CD14-positive monocyte (primary cell): ENCODE measurements at regions not wholly inside any gene's neighbourhood (a gene's known extent, or its start where the extent isn't known, plus 50 kb on each side); places are given as distances from the start of the nearest gene placed in this dataset.

Source experiments
- DNase-seq, 3 donors: peaks; one replicate each; pipeline ENCODE4 v3.0.0-alpha.2; 2011 to 2022
- H2AFZ ChIP-seq: 2 replicates; pipeline ENCODE4 v1.6.0; 2012; ENCODE audit warnings: mild to moderate bottlenecking, low read depth, low read length, inconsistent platforms; ENCODE audit not compliant: insufficient read depth, poor library complexity, severe bottlenecking
- H3K27ac ChIP-seq, 2 donors: 1 replicate in 1 of 2; 2 replicates in 1 of 2; pipeline ENCODE4 v1.5.1; 2012 to 2013; ENCODE audit warnings: low read length in 2 of 2, control low read depth in 1 of 2, inconsistent platforms in 1 of 2, low read depth in 1 of 2, mild to moderate bottlenecking in 1 of 2
- H3K27me3 ChIP-seq, 2 donors: one replicate each; pipeline versions ENCODE4 v1.6.0 to v1.6.1; 2011 to 2013; ENCODE audit warnings: low read length in 2 of 2; ENCODE audit not compliant: control insufficient read depth in 2 of 2, insufficient read depth in 2 of 2
- H3K36me3 ChIP-seq, 2 donors: replicated peaks in 1 of 2; 1 replicate in 1 of 2; 2 replicates in 1 of 2; pipeline versions ENCODE4 v1.5.1 to v1.6.1; 2012 to 2013; ENCODE audit warnings: low read length in 2 of 2, control low read depth in 1 of 2, inconsistent platforms in 1 of 2, mild to moderate bottlenecking in 1 of 2; ENCODE audit not compliant: insufficient read depth in 2 of 2, control insufficient read depth in 1 of 2
- H3K4me1 ChIP-seq, 2 donors: 1 replicate in 1 of 2; 2 replicates in 1 of 2; pipeline versions ENCODE4 v1.5.1 to v1.6.1; 2012 to 2013; ENCODE audit warnings: low read length in 2 of 2, control low read depth in 1 of 2, inconsistent platforms in 1 of 2, mild to moderate bottlenecking in 1 of 2, moderate library complexity in 1 of 2; ENCODE audit not compliant: insufficient read depth in 2 of 2, control insufficient read depth in 1 of 2
- H3K4me2 ChIP-seq: replicated peaks from 2 replicates; pipeline ENCODE3; 2012; ENCODE audit warnings: low read length, moderate library complexity, mild to moderate bottlenecking; ENCODE audit not compliant: poor library complexity, severe bottlenecking; ENCODE audit errors: extremely low read depth
- H3K4me3 ChIP-seq, 3 experiments: fragments of 200-600 bp in 1 of 3; sonication (generic) in 1 of 3; replicated peaks in 1 of 3; 1 replicate in 2 of 3; 2 replicates in 1 of 3; pipeline ENCODE4 v1.5.1; 2011 to 2013; ENCODE audit warnings: low read length in 3 of 3, mild to moderate bottlenecking in 3 of 3, control low read depth in 2 of 3, low read depth in 2 of 3, inconsistent platforms in 1 of 3, moderate library complexity in 1 of 3
- H3K79me2 ChIP-seq: 2 replicates; pipeline ENCODE4 v1.6.0; 2012; ENCODE audit warnings: mild to moderate bottlenecking, control low read depth, inconsistent platforms, low read length, moderate library complexity; ENCODE audit not compliant: insufficient read depth
- H3K9ac ChIP-seq: 2 replicates; pipeline ENCODE4 v1.6.0; 2017; ENCODE audit warnings: low read length, mild to moderate bottlenecking; ENCODE audit not compliant: insufficient read depth, poor library complexity, severe bottlenecking
- H3K9me3 ChIP-seq, 2 donors: replicated peaks in 1 of 2; 1 replicate in 1 of 2; 2 replicates in 1 of 2; pipeline versions ENCODE4 v1.5.1 to v1.6.1; 2012 to 2013; ENCODE audit warnings: low read length in 2 of 2, control low read depth in 1 of 2; ENCODE audit not compliant: control insufficient read depth in 1 of 2, insufficient read depth in 1 of 2
- H4K20me1 ChIP-seq: 2 replicates; pipeline ENCODE4 v1.6.0; 2012; ENCODE audit warnings: mild to moderate bottlenecking, low read length, control low read depth, moderate library complexity; ENCODE audit not compliant: insufficient read depth
- H3K27ac Mint-ChIP-seq, 7 donors: one replicate each; pipeline ENCODE4 v1.8.0; 2020; ENCODE audit warnings: mild to moderate bottlenecking in 7 of 7, mixed read lengths in 7 of 7, moderate library complexity in 6 of 7, inconsistent platforms in 2 of 7
- H3K27me3 Mint-ChIP-seq, 3 donors: one replicate each; pipeline ENCODE4 v1.8.0; 2021 to 2022; ENCODE audit warnings: low read depth in 3 of 3, mild to moderate bottlenecking in 3 of 3, mixed read lengths in 3 of 3, moderate library complexity in 3 of 3, inconsistent platforms in 1 of 3
- H3K36me3 Mint-ChIP-seq, 2 donors: one replicate each; pipeline ENCODE4 v1.8.0; 2020; ENCODE audit warnings: mixed read lengths in 2 of 2, inconsistent platforms in 1 of 2, mild to moderate bottlenecking in 1 of 2
- H3K4me1 Mint-ChIP-seq: one replicate; pipeline ENCODE4 v1.8.0; 2020; ENCODE audit warnings: mild to moderate bottlenecking, mixed read lengths
- H3K4me3 Mint-ChIP-seq, 2 donors: one replicate each; pipeline ENCODE4 v1.8.0; 2020; ENCODE audit warnings: mild to moderate bottlenecking in 2 of 2, mixed read lengths in 2 of 2, moderate library complexity in 1 of 2
- H3K9me3 Mint-ChIP-seq, 7 donors: one replicate each; pipeline ENCODE4 v1.8.0; 2020 to 2022; ENCODE audit warnings: mixed read lengths in 7 of 7, mild to moderate bottlenecking in 6 of 7, moderate library complexity in 6 of 7, inconsistent platforms in 2 of 7
- CTCF ChIP-seq: fragments of 200-600 bp; IDR thresholded peaks from one replicate; pipeline ENCODE4 v1.8.0; 2022; ENCODE audit warnings: antibody characterized with exemption, mild to moderate bottlenecking
- WGBS: methylation state at CpG from one replicate; pipeline ENCODE4 v1.1.5; 2013; ENCODE audit warnings: missing lambda C conversion rate; ENCODE audit not compliant: insufficient coverage; 5-methylcytosine and 5-hydroxymethylcytosine counted together
- intact Hi-C, 2 donors: fragments of 100-400 bp; cut with micrococcal nuclease; formaldehyde crosslinking; loops; one replicate each; pipeline versions ENCODE4 v1.15.0 to v1.15.1; 2023

DNA sequence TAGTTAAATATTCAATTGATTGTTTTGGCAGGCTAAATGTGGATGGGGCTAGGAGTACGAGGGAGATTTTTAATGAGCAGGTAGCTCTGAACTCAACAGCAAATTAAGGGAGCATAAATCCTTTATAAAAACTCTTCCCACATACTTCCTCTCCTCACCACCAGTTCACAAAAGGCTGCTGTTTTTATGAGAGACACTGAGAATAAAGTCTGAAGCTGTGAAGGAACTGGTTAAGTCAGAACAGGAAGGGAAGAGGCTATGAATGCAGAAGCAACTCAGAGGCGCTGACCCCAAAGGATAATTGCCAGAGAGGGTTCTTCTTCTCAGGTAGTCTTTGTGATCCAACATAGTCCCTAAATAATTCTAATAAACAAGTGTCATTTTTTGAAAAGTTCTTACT is 406.1 kb downstream of the GPM6A start:
- H3K9me3 ChIP-seq: no peaks in the 10 kb centered on the region
- DNase-seq: no peak
- Mint-ChIP-seq H3K27ac (no peak overlapping the region), H3K36me3 (no peaks in the 10 kb centered on the region), H3K27me3 (no peaks in the 10 kb centered on the region), H3K4me1 (peaks cover 2% of the 10 kb centered on the region), H3K9me3 (peaks cover 0 to 1% (median 0%) of the 10 kb centered on the region in 7 donors), H3K4me3 (no peak overlapping the region)
- H3K4me3 ChIP-seq: no peak overlapping the region
- H3K4me1 ChIP-seq: no peaks in the 10 kb centered on the region
- no peaks in the 10 kb centered on the region for H3K79me2 ChIP-seq
- intact Hi-C loops: no loop called here
- H3K9ac ChIP-seq: no peak overlapping the region
- no peak overlapping the region for H3K27ac ChIP-seq
- H4K20me1 ChIP-seq: no peaks in the 10 kb centered on the region
- no peaks in the 10 kb centered on the region for H3K36me3 ChIP-seq
- H2AFZ ChIP-seq: no peak overlapping the region
- no peaks in the 10 kb centered on the region for H3K27me3 ChIP-seq
- TF ChIP-seq CTCF: no peak
- no peak overlapping the region for H3K4me2 ChIP-seq
- whole genome bisulfite sequencing: no CpG with 5 or more reads among the region's 2 CpGs

GRCh38 chr4:175407926-175408325 is 404.1 kb downstream of the GPM6A start:
- H3K9me3 ChIP-seq: no peaks in the 10 kb centered on the region
- no peak overlapping the region for H3K27ac Mint-ChIP-seq

More at GRCh38 chr4:175407926-175408325, 404.1 kb downstream of the GPM6A start:
- H4K20me1 ChIP-seq: no peaks in the 10 kb centered on the region
- no peak overlapping the region for H2AFZ ChIP-seq
- H3K27ac ChIP-seq: no peak overlapping the region
- no peak overlapping the region for H3K9ac ChIP-seq
- intact Hi-C loops: no loop called here
- Mint-ChIP-seq H3K4me1 (peaks cover 2% of the 10 kb centered on the region), H3K27me3 (no peaks in the 10 kb centered on the region), H3K9me3 (no peaks in the 10 kb centered on the region), H3K4me3 (no peak overlapping the region), H3K36me3 (no peaks in the 10 kb centered on the region)
- no peak overlapping the region for H3K4me3 ChIP-seq
- no peaks in the 10 kb centered on the region for H3K36me3 ChIP-seq
- no peak for TF ChIP-seq CTCF
- H3K4me1 ChIP-seq: no peaks in the 10 kb centered on the region
- no peak overlapping the region for H3K4me2 ChIP-seq
- no peaks in the 10 kb centered on the region for H3K27me3 ChIP-seq
- H3K79me2 ChIP-seq: no peaks in the 10 kb centered on the region
- DNase-seq: no peak
- no CpG with 5 or more reads among the region's 2 CpGs for WGBS
